WERI-Rb-1 (cell line): ENCODE measurements at regions not wholly inside any gene's neighbourhood (a gene's known extent, or its start where the extent isn't known, plus 50 kb on each side); places are given as distances from the start of the nearest gene placed in this dataset.
"Not testable (repeated sequence)": the region's sequence is repeated elsewhere in the genome, so short reads cannot be mapped to it uniquely, and the experiment has no call there.

ENCODE experiments used
- DNase-seq: peaks from one replicate; pipeline ENCODE4 v3.0.0-alpha.2; 2020
- H3K27ac ChIP-seq: fragments of 250-450 bp; sonication (Bioruptor Pico); 2 replicates; pipeline ENCODE4 v1.5.1; 2020; ENCODE audit warnings: mild to moderate bottlenecking, moderate library complexity
- H3K27me3 ChIP-seq: fragments of 250-450 bp; sonication (Bioruptor Pico); 2 replicates; pipeline ENCODE4 v1.5.1; 2021; ENCODE audit warnings: mild to moderate bottlenecking, low read depth, moderate library complexity; ENCODE audit not compliant: insufficient read depth, severe bottlenecking
- H3K36me3 ChIP-seq: fragments of 250-450 bp; sonication (Bioruptor Pico); 2 replicates; pipeline ENCODE4 v1.5.1; 2020; ENCODE audit warnings: mild to moderate bottlenecking, moderate library complexity
- H3K4me3 ChIP-seq: 2 replicates; pipeline ENCODE4 v1.5.1; 2011; ENCODE audit warnings: low read depth, mild to moderate bottlenecking, control low read depth, low read length
- H3K9me3 ChIP-seq: fragments of 250-450 bp; sonication (Bioruptor Pico); 2 replicates; pipeline ENCODE4 v1.5.1; 2021; ENCODE audit warnings: mild to moderate bottlenecking, moderate library complexity; ENCODE audit not compliant: severe bottlenecking
- CTCF ChIP-seq: IDR thresholded peaks from 2 replicates; pipeline ENCODE4 v1.5.1; 2011; ENCODE audit warnings: low read depth, mild to moderate bottlenecking, control low read depth, inconsistent platforms, low read length

GRCh38 chr20:55528482-55528881, 476.8 kb downstream of the CBLN4 start:
- Histone ChIP-seq H3K36me3 (no peaks in the 10 kb centered on the region), H3K9me3 (no peaks in the 10 kb centered on the region), H3K27me3 (no peaks in the 10 kb centered on the region), H3K4me3 (no peak overlapping the region), H3K27ac (no peak overlapping the region)
- TF ChIP-seq CTCF: no peak
- no peak for DNase-seq

- no peaks in the 10 kb centered on the region for H3K36me3 ChIP-seq
- H3K27me3 ChIP-seq: no peaks in the 10 kb centered on the region
- DNase-seq: no peak
- H3K27ac ChIP-seq: no peak overlapping the region
- H3K9me3 ChIP-seq: no peaks in the 10 kb centered on the region
- H3K4me3 ChIP-seq: no peak overlapping the region
- no peak for TF ChIP-seq CTCF
Observed at GRCh38 chr20:55522296-55522815, 483.0 kb downstream of the CBLN4 start.

GRCh38 chr20:55517584-55517983, 487.7 kb downstream of the CBLN4 start:
- H3K27ac ChIP-seq, H3K36me3 ChIP-seq, H3K4me3 ChIP-seq, H3K9me3 ChIP-seq, DNase-seq, H3K27me3 ChIP-seq: not testable (repeated sequence)

- H3K36me3 ChIP-seq: no peaks in the 10 kb centered on the region
- DNase-seq: no peak
- no peak for TF ChIP-seq CTCF
- H3K27me3 ChIP-seq: peaks cover 3% of the 10 kb centered on the region
- H3K9me3 ChIP-seq: no peaks in the 10 kb centered on the region
- no peak overlapping the region for H3K27ac ChIP-seq
- H3K4me3 ChIP-seq: no peak overlapping the region
Observed at GRCh38 chr20:55515832-55516231, 489.5 kb downstream of the CBLN4 start.

GRCh38 chr20:55514531-55514930, 490.8 kb downstream of the CBLN4 start:
- no peak for DNase-seq
- TF ChIP-seq CTCF: no peak
- no peaks in the 10 kb centered on the region for H3K36me3 ChIP-seq
- H3K4me3 ChIP-seq: no peak overlapping the region
- H3K27me3 ChIP-seq: peaks cover 3% of the 10 kb centered on the region
- H3K9me3 ChIP-seq: no peaks in the 10 kb centered on the region
- H3K27ac ChIP-seq: no peak overlapping the region

GRCh38 chr20:55513954-55514353, 491.4 kb downstream of the CBLN4 start:
- Histone ChIP-seq H3K27me3 (peaks cover 3% of the 10 kb centered on the region), H3K36me3 (no peaks in the 10 kb centered on the region), H3K9me3 (no peaks in the 10 kb centered on the region), H3K4me3 (no peak overlapping the region), H3K27ac (no peak overlapping the region)
- TF ChIP-seq CTCF: no peak
- no peak for DNase-seq
